ENCODE measurements at regions not wholly inside any gene's neighbourhood (a gene's known extent, or its start where the extent isn't known, plus 50 kb on each side); places are given as distances from the start of the nearest gene placed in this dataset.
A peak's percentile ranks its signal among the peaks of the same experiment; 100 is the strongest.
"Not testable (repeated sequence)": the region's sequence is repeated elsewhere in the genome, so short reads cannot be mapped to it uniquely, and the experiment has no call there.

DNA sequence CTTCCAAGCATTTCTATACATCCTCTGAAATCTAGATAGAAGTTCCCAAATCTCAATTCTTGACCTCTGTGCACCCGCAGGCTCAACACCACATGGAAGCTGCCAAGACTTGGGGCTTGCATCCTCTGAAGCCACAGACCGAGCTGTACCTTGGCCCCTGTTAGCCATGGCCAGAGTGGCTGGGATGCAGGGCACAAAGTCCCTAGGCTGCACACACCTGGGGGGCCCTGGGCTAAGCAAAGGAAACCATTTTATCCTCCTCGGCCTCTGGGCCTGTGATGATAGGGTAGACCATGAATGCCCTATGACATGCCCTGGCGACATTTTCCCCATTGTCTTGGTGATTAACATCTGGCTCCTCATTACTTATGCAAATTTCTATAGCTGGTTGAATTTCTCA is 97.1 kb upstream of the CCDC39 start:
- H3K27me3 ChIP-seq (ENCODE audit: low read length) = no peaks in the 10 kb centered on the region
- DNase-seq = no peak
- H2AFZ ChIP-seq (ENCODE audit: low read length) = no peak overlapping the region
- H3K36me3 ChIP-seq (ENCODE audit: insufficient read depth, low read length) = no peaks in the 10 kb centered on the region
- no peaks in the 10 kb centered on the region for H3K4me1 ChIP-seq (ENCODE audit: low read length)
- H3K27ac ChIP-seq (ENCODE audit: low read length) = no peak overlapping the region
- no peak overlapping the region for H3K4me3 ChIP-seq (ENCODE audit: low read length)
- H3K9me3 ChIP-seq (ENCODE audit: low read length) = peaks cover 9% of the 10 kb centered on the region; the same call in 1 of the 2 replicates
- no peaks in the 10 kb centered on the region for H4K20me1 ChIP-seq (ENCODE audit: insufficient read depth, low read depth, low read length)
- H3K79me2 ChIP-seq (ENCODE audit: low read length) = no peaks in the 10 kb centered on the region
- no peaks in the 10 kb centered on the region for H3K9me2 ChIP-seq (replicated peaks; ENCODE audit: insufficient read depth, low read length)
- no peak overlapping the region for H3K9ac ChIP-seq (ENCODE audit: low read length)
- no peak overlapping the region for H3K4me2 ChIP-seq (ENCODE audit: low read depth, low read length, poor library complexity, severe bottlenecking)

DNA sequence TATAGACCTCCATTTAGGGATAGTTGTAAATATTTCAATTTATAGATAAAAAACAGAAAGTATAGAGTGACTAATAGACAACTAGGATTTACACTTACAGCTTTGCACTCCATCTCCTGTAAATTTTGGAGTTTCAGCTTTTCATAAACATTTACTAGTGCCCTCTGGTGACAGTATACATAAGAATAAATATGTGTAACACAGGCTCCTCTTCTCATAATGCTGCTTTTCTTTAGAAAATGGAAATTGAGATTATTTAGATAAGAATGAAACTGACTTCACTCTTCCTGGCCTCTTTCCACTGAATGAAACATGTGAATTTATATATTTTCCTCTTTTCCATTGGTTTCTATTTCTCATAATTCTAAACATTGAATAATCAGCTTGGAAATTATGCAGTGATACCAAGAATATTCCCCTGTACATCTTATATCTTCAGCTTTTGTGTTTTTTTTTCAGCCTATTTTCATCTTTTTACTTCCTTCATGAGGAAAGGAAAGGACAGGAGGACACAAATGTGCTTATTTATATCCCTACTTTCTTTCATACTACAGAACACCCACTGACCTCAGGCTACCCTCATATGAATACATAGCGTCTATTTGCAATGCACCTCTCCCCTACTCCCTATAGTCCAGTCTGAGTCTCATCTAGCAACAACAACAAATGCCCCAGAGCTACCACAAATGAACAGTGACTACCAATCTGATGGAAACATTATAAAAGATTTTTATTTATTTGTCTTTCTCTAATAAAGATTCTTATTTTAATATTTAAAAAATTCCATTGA is 103.1 kb upstream of the CCDC39 start:
- Histone ChIP-seq H3K4me1 (ENCODE audit: low read length) (no peaks in the 10 kb centered on the region), H2AFZ (ENCODE audit: low read length) (no peak overlapping the region), H3K9ac (ENCODE audit: low read length) (no peak overlapping the region), H3K27ac (ENCODE audit: low read length) (no peak overlapping the region), H3K4me2 (ENCODE audit: low read depth, low read length, poor library complexity, severe bottlenecking) (no peak overlapping the region), H3K36me3 (ENCODE audit: insufficient read depth, low read length) (no peaks in the 10 kb centered on the region), H3K9me2 (replicated peaks; ENCODE audit: insufficient read depth, low read length) (no peaks in the 10 kb centered on the region), H3K27me3 (ENCODE audit: low read length) (no peaks in the 10 kb centered on the region), H4K20me1 (ENCODE audit: insufficient read depth, low read depth, low read length) (no peaks in the 10 kb centered on the region), H3K4me3 (ENCODE audit: low read length) (no peak overlapping the region), H3K9me3 (ENCODE audit: low read length) (peaks cover 9% of the 10 kb centered on the region; the same call in 1 of the 2 replicates), H3K79me2 (ENCODE audit: low read length) (no peaks in the 10 kb centered on the region)
- no peak for DNase-seq

DNA sequence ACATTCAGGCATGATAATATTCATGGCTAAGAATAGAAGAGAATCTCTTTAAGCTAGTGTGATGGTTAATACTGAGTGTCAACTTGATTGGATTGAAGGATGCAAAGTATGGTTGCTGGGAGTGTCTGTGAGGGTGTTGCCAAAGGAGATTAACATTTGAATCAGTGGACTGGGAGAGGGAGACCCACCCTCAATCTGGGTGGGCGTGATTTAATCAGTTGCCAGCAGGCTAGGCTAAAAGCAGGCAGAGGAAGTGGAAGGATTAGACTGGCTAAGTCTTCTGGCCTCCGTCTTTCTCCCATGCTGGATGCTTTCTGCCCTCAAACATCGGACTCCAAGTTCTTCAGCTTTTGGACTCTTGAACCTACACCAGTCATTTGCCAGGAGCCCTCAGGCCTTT is 106.9 kb upstream of the CCDC39 start:
- not testable (repeated sequence) for H3K9me3 ChIP-seq (ENCODE audit: low read length); H2AFZ ChIP-seq (ENCODE audit: low read length); H3K4me1 ChIP-seq (ENCODE audit: low read length); H4K20me1 ChIP-seq (ENCODE audit: insufficient read depth, low read depth, low read length); H3K9me2 ChIP-seq (replicated peaks; ENCODE audit: insufficient read depth, low read length); H3K79me2 ChIP-seq (ENCODE audit: low read length); H3K4me3 ChIP-seq (ENCODE audit: low read length); H3K4me2 ChIP-seq (ENCODE audit: low read depth, low read length, poor library complexity, severe bottlenecking); H3K9ac ChIP-seq (ENCODE audit: low read length); H3K27ac ChIP-seq (ENCODE audit: low read length); H3K27me3 ChIP-seq (ENCODE audit: low read length); H3K36me3 ChIP-seq (ENCODE audit: insufficient read depth, low read length); DNase-seq

DNA sequence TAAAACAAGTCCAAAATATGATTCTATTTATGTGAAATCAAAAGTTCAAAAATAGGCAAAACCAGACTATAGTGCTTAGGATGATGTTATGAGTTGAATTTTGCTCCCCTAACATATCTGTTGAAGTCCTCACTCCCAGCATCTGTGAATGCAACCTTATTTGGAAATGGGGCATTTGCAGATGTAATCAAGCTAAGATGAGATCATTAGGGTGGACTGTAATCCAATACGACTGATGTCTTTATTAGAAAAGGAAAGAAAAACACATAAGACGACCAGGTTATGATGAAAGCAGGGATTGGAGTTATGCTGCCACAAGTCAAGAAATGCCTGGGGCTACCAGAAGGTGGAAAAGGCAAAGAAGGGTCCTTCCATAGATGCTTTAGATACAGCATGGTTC is 110.5 kb upstream of the CCDC39 start:
- Histone ChIP-seq H3K27ac (ENCODE audit: low read length) (no peak overlapping the region), H3K4me3 (ENCODE audit: low read length) (no peak overlapping the region), H3K9me3 (ENCODE audit: low read length) (no peaks in the 10 kb centered on the region), H4K20me1 (ENCODE audit: insufficient read depth, low read depth, low read length) (no peaks in the 10 kb centered on the region), H3K36me3 (ENCODE audit: insufficient read depth, low read length) (no peaks in the 10 kb centered on the region), H3K9ac (ENCODE audit: low read length) (no peak overlapping the region), H3K9me2 (replicated peaks; ENCODE audit: insufficient read depth, low read length) (no peaks in the 10 kb centered on the region), H3K4me2 (ENCODE audit: low read depth, low read length, poor library complexity, severe bottlenecking) (no peak overlapping the region), H3K27me3 (ENCODE audit: low read length) (no peaks in the 10 kb centered on the region), H2AFZ (ENCODE audit: low read length) (no peak overlapping the region), H3K4me1 (ENCODE audit: low read length) (no peaks in the 10 kb centered on the region), H3K79me2 (ENCODE audit: low read length) (no peaks in the 10 kb centered on the region)
- no peak for DNase-seq

DNA sequence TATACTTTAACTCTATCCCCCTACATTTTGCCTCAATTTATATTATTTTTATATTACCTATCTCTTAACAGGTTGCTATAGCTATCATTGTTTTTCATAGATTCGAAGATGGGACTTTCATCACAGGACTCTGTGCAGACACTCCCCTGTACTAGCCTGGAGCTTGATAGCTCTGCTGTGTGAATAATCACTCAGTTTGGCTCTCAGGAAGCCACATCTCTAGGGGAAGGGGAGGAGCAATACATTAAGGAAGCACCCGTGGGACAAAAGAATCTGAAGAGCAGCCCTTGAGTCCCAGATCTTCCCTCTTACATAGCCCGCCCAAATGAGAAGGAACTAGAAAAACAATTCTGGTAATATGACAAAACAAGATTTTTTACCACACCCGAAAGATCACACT is 114.3 kb upstream of the FXR1 start:
- DNase-seq = no peak
- Histone ChIP-seq H3K4me1 (ENCODE audit: low read length) (no peaks in the 10 kb centered on the region), H3K4me3 (ENCODE audit: low read length) (no peak overlapping the region), H2AFZ (ENCODE audit: low read length) (no peak overlapping the region), H4K20me1 (ENCODE audit: insufficient read depth, low read depth, low read length) (no peaks in the 10 kb centered on the region), H3K9me3 (ENCODE audit: low read length) (no peaks in the 10 kb centered on the region), H3K79me2 (ENCODE audit: low read length) (no peaks in the 10 kb centered on the region), H3K4me2 (ENCODE audit: low read depth, low read length, poor library complexity, severe bottlenecking) (no peak overlapping the region), H3K27me3 (ENCODE audit: low read length) (no peaks in the 10 kb centered on the region), H3K9ac (ENCODE audit: low read length) (no peak overlapping the region), H3K27ac (ENCODE audit: low read length) (no peak overlapping the region), H3K36me3 (ENCODE audit: insufficient read depth, low read length) (no peaks in the 10 kb centered on the region), H3K9me2 (replicated peaks; ENCODE audit: insufficient read depth, low read length) (no peaks in the 10 kb centered on the region)

DNA sequence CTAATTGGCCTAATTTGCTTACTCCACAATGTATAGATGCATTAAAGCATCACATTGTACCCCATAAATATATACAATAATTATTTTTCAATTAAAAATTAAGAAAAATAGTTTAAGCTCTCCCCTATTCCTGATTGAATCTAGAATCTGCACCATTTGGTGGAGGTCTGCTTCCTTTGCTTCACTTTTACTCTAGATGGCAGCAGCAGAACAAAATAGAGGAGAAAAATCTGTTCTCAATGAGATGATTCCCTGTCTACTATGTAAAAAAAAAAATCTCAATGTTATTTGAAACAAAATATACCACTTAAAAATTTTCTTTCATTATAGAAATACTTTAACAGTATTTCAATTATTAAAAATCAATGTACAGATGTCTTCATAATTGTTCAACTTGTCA is 109.6 kb upstream of the FXR1 start:
- Histone ChIP-seq H2AFZ (ENCODE audit: low read length) (no peak overlapping the region), H3K4me1 (ENCODE audit: low read length) (no peaks in the 10 kb centered on the region), H3K9me2 (replicated peaks; ENCODE audit: insufficient read depth, low read length) (no peaks in the 10 kb centered on the region), H3K9me3 (ENCODE audit: low read length) (no peaks in the 10 kb centered on the region), H3K27me3 (ENCODE audit: low read length) (no peaks in the 10 kb centered on the region), H3K4me2 (ENCODE audit: low read depth, low read length, poor library complexity, severe bottlenecking) (no peak overlapping the region), H3K4me3 (ENCODE audit: low read length) (no peak overlapping the region), H4K20me1 (ENCODE audit: insufficient read depth, low read depth, low read length) (no peaks in the 10 kb centered on the region), H3K27ac (ENCODE audit: low read length) (no peak overlapping the region), H3K9ac (ENCODE audit: low read length) (no peak overlapping the region), H3K79me2 (ENCODE audit: low read length) (no peaks in the 10 kb centered on the region), H3K36me3 (ENCODE audit: insufficient read depth, low read length) (no peaks in the 10 kb centered on the region)
- peak; percentile 69 for DNase-seq

DNA sequence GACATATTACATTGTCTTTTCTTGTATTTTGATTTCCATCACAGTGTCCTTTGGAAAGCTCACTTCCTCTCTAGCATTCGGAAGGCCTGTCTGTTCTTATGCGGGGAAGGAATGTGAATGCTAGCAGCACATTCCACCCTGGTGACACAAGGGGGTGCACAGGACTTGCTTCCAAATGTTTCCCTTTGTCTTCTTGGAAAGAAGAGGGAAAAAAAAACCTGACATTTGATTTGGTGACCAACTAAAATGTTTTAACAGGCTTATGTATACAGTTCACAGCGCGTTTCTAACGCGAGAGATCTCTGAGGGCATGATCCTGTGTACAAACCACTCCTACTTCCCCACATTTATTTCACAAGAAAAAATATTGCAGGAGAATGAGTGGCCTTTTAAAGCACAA is 107.6 kb upstream of the FXR1 start:
- Histone ChIP-seq H3K4me1 (ENCODE audit: low read length) (no peaks in the 10 kb centered on the region), H3K4me3 (ENCODE audit: low read length) (no peak overlapping the region), H3K27me3 (ENCODE audit: low read length) (no peaks in the 10 kb centered on the region), H3K79me2 (ENCODE audit: low read length) (no peaks in the 10 kb centered on the region), H3K9ac (ENCODE audit: low read length) (no peak overlapping the region), H2AFZ (ENCODE audit: low read length) (no peak overlapping the region), H3K27ac (ENCODE audit: low read length) (no peak overlapping the region), H3K9me3 (ENCODE audit: low read length) (no peaks in the 10 kb centered on the region), H3K4me2 (ENCODE audit: low read depth, low read length, poor library complexity, severe bottlenecking) (no peak overlapping the region), H3K36me3 (ENCODE audit: insufficient read depth, low read length) (no peaks in the 10 kb centered on the region), H3K9me2 (replicated peaks; ENCODE audit: insufficient read depth, low read length) (no peaks in the 10 kb centered on the region), H4K20me1 (ENCODE audit: insufficient read depth, low read depth, low read length) (no peaks in the 10 kb centered on the region)
- no peak for DNase-seq

DNA sequence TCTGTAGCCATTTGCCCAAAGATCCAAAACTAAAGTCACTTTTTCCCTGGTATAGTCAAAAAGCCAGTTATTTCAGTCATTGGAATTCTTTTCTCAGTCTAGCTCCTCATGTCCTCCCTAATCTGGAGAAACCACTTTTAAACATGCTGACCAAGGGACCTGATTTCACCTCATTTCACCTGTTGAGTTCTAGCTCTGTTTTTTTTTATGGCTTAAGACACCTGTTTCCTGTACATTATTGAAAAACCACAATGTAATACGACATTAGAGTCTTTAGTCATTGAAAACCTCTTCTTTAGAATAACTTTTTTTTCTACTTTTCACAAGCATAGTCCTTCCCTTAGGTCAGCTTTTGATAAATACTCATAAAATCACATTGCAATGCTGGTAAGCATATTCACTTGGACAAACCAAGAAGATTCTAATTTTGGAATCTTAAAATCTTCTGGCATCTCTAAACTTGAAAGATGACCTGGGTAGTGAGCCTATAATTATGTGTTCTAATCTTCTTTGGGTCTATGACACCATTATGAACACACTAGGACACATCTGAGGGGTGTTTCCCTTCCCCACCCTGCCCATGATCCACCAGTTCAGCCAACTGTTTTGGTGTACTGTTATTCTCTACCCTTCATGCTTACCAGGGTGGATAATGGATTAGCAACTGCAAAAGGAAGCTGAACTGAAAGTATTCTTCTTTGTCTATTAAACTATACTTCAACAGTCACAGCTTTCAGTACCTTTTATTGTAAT is 103.5 kb upstream of the FXR1 start:
- no peak for DNase-seq
- H3K9me3 ChIP-seq (ENCODE audit: low read length) = no peaks in the 10 kb centered on the region
- H3K9ac ChIP-seq (ENCODE audit: low read length) = no peak overlapping the region
- H3K4me1 ChIP-seq (ENCODE audit: low read length) = no peaks in the 10 kb centered on the region
- no peaks in the 10 kb centered on the region for H4K20me1 ChIP-seq (ENCODE audit: insufficient read depth, low read depth, low read length)
- H3K9me2 ChIP-seq (replicated peaks; ENCODE audit: insufficient read depth, low read length) = no peaks in the 10 kb centered on the region
- H3K27me3 ChIP-seq (ENCODE audit: low read length) = no peaks in the 10 kb centered on the region
- H3K79me2 ChIP-seq (ENCODE audit: low read length) = no peaks in the 10 kb centered on the region
- H3K4me2 ChIP-seq (ENCODE audit: low read depth, low read length, poor library complexity, severe bottlenecking) = no peak overlapping the region
- no peak overlapping the region for H3K27ac ChIP-seq (ENCODE audit: low read length)
- H3K4me3 ChIP-seq (ENCODE audit: low read length) = no peak overlapping the region
- no peak overlapping the region for H2AFZ ChIP-seq (ENCODE audit: low read length)
- H3K36me3 ChIP-seq (ENCODE audit: insufficient read depth, low read length) = no peaks in the 10 kb centered on the region

Measured in Karpas-422 (cell line).